Spleen (tissue), 7 donors: ENCODE measurements at regions not wholly inside any gene's neighbourhood (a gene's known extent, or its start where the extent isn't known, plus 50 kb on each side); places are given as distances from the start of the nearest gene placed in this dataset.

Source experiments
- CTCF ChIP-seq, 11 experiments: fragments of 200-600 bp in 7 of 11; fragments of 450-650 bp in 4 of 11; sonication (generic) in 4 of 11; IDR thresholded peaks in 8 of 11; conservative IDR thresholded peaks in 3 of 11; 1 replicate in 7 of 11; 2 replicates in 4 of 11; pipeline versions ENCODE4 v1.4.0 to v1.8.0; 2016 to 2021; ENCODE audit warnings: antibody characterized with exemption in 11 of 11, inconsistent platforms in 4 of 11, mild to moderate bottlenecking in 1 of 11
- POLR2A ChIP-seq, 3 donors: fragments of 450-650 bp; IDR thresholded peaks; one replicate each; pipeline ENCODE4 v1.5.1; 2017; ENCODE audit warnings: antibody characterized with exemption in 3 of 3, mild to moderate bottlenecking in 1 of 3
- donor health status: DM: no; HTN: no; CAD: no; lungs with moderate emphysema.
- donor health status: DM: no; HTN: no; CAD: no.
- donor health status: DM: no; HTN: no; CAD: no.

GRCh38 chr13:76319921-76320320 lies 566.3 kb downstream of the KCTD12 start:
- TF ChIP-seq CTCF (IDR thresholded peaks at IDR 0.05 in 8 of 11, conservative IDR thresholded peaks at IDR 0.05 in 3 of 11) (no peak), POLR2A (IDR thresholded peaks at IDR 0.05) (no peak)
